ENCODE measurements at regions not wholly inside any gene's neighbourhood (a gene's known extent, or its start where the extent isn't known, plus 50 kb on each side); places are given as distances from the start of the nearest gene placed in this dataset.

GRCh38 chr17:63250830-63251229 is 195.3 kb downstream of the CYB561 start:
- Histone ChIP-seq H3K27ac (ENCODE audit: low read depth) (no peak overlapping the region), H3K9me2 (ENCODE audit: insufficient read depth) (no peaks in the 10 kb centered on the region), H2AFZ (no peak overlapping the region), H3F3A (replicated peaks; ENCODE audit: low read depth) (no peaks in the 10 kb centered on the region), H3K4me3 (no peak overlapping the region), H3K4me2 (no peak overlapping the region), H3K36me3 (ENCODE audit: insufficient read depth) (no peaks in the 10 kb centered on the region), H3K4me1 (ENCODE audit: insufficient read depth) (0 out of 2 replicates have a peak, but pooled peaks cover 4% of the 10 kb centered on the region), H3K79me2 (replicated peaks; ENCODE audit: insufficient read depth) (no peaks in the 10 kb centered on the region), H4K20me1 (replicated peaks; ENCODE audit: insufficient read depth) (no peaks in the 10 kb centered on the region), H3K27me3 (ENCODE audit: insufficient read depth) (no peaks in the 10 kb centered on the region)
- Mint-ChIP-seq H3K9me3 (no peaks in the 10 kb centered on the region), H3K27ac (no peak overlapping the region), H3K36me3 (ENCODE audit: low read depth) (no peaks in the 10 kb centered on the region), H3K4me1 (peaks cover 4% of the 10 kb centered on the region), H3K4me3 (no peak overlapping the region), H3K27me3 (ENCODE audit: insufficient read depth, low read depth, poor library complexity) (no peaks in the 10 kb centered on the region)
- DNase-seq (ENCODE audit: low spot score) (no peak), ATAC-seq (no peak)
- TF ChIP-seq REST (IDR thresholded peaks at IDR 0.05; ENCODE audit: unreplicated experiment) = no peak

DNA sequence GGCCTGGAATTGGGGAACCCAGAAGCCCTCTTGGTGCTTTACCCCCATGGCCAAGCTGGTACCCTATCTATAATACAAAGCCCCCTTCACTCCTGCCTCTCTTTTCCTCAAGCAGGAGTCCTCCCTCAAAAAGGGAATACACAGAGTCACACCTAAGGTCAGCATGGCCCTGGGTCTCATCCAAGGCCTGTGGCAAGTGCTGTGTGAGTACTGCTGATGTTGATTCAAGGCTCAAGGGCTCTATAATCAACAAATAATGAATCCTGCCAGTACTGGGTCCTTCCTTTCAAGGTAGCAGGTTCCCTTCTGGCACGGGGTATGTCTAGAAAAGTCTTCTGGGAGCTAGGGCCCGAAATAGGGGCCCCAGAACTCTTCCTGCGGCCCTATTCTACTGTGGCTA is 187.3 kb downstream of the CYB561 start:
- no peaks in the 10 kb centered on the region for H3K4me1 ChIP-seq (ENCODE audit: insufficient read depth)
- no peak overlapping the region for H3K4me3 ChIP-seq
- no peaks in the 10 kb centered on the region for H3K79me2 ChIP-seq (replicated peaks; ENCODE audit: insufficient read depth)
- H3K4me1 Mint-ChIP-seq = no peaks in the 10 kb centered on the region
- no peak overlapping the region for H2AFZ ChIP-seq
- no peaks in the 10 kb centered on the region for H3K9me3 Mint-ChIP-seq
- H3F3A ChIP-seq (replicated peaks; ENCODE audit: low read depth) = no peaks in the 10 kb centered on the region
- no peaks in the 10 kb centered on the region for H3K36me3 ChIP-seq (ENCODE audit: insufficient read depth)
- no peaks in the 10 kb centered on the region for H4K20me1 ChIP-seq (replicated peaks; ENCODE audit: insufficient read depth)
- no peak overlapping the region for H3K4me3 Mint-ChIP-seq
- no peaks in the 10 kb centered on the region for H3K36me3 Mint-ChIP-seq (ENCODE audit: low read depth)
- no peak overlapping the region for H3K4me2 ChIP-seq
- TF ChIP-seq ZNF331 (CRISPR knock-in tag; IDR thresholded peaks at IDR 0.05; ENCODE audit: low read depth) (no peak), STAT1 (IDR thresholded peaks at IDR 0.05; ENCODE audit: unreplicated experiment) (no peak)
- H3K27ac ChIP-seq (ENCODE audit: low read depth) = no peak overlapping the region
- no peak for DNase-seq (ENCODE audit: low spot score)
- H3K27ac Mint-ChIP-seq = no peak overlapping the region
- H3K27me3 ChIP-seq (ENCODE audit: insufficient read depth) = no peaks in the 10 kb centered on the region
- H3K27me3 Mint-ChIP-seq (ENCODE audit: insufficient read depth, low read depth, poor library complexity) = no peaks in the 10 kb centered on the region
- no peaks in the 10 kb centered on the region for H3K9me2 ChIP-seq (ENCODE audit: insufficient read depth)
- ATAC-seq = no peak

DNA sequence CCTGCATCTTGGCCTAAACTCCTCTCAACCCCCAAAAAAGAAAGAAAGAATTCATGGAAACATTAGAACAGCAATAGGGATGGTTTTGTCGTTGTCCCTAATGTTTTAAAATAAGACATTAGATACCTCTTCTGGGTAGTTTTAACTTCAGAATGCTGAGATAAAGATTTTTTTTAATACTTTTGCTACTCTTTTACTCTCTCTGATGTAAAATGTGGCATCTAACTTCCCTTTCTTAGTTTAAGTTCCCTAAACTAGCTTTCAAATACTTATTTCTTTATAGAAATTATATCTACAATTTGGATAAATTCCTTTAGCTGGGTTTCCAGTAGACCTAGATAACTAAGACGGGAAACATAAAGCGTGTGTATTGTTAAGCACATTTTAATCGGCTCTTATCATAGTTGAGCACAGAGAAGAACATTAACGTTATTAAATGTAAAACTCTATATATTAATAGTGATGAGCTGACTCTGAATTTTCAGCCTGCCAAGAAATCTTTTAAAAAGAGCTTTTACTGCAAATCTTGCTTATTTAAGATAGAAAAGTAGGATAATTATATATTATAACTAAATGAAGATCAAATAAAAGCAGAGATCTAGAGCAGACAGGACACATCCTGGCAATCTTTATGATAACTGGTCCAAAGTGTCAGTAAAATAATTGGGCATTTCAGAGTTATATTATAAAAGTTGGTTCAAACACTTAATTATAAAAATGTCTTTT is 183.2 kb downstream of the CYB561 start:
- Histone ChIP-seq H3K27ac (ENCODE audit: low read depth) (no peak overlapping the region), H3K4me2 (no peak overlapping the region), H2AFZ (no peak overlapping the region), H3K79me2 (replicated peaks; ENCODE audit: insufficient read depth) (no peaks in the 10 kb centered on the region), H4K20me1 (replicated peaks; ENCODE audit: insufficient read depth) (no peaks in the 10 kb centered on the region), H3K9me2 (ENCODE audit: insufficient read depth) (no peaks in the 10 kb centered on the region), H3K4me1 (ENCODE audit: insufficient read depth) (no peaks in the 10 kb centered on the region), H3K27me3 (ENCODE audit: insufficient read depth) (no peaks in the 10 kb centered on the region), H3K4me3 (no peak overlapping the region), H3F3A (replicated peaks; ENCODE audit: low read depth) (no peaks in the 10 kb centered on the region), H3K36me3 (ENCODE audit: insufficient read depth) (no peaks in the 10 kb centered on the region)
- no peak for ATAC-seq
- Mint-ChIP-seq H3K27ac (no peak overlapping the region), H3K36me3 (ENCODE audit: low read depth) (no peaks in the 10 kb centered on the region), H3K9me3 (no peaks in the 10 kb centered on the region), H3K27me3 (ENCODE audit: insufficient read depth, low read depth, poor library complexity) (no peaks in the 10 kb centered on the region), H3K4me3 (no peak overlapping the region), H3K4me1 (no peaks in the 10 kb centered on the region)
- no peak for DNase-seq (ENCODE audit: low spot score)
- no peak for TF ChIP-seq POLR2AphosphoS5 (IDR thresholded peaks at IDR 0.05; ENCODE audit: low read depth)
- no peak for TF ChIP-seq CREB1 (CRISPR knock-in tag; IDR thresholded peaks at IDR 0.05; ENCODE audit: low read depth)
- TF ChIP-seq ZNF331 (CRISPR knock-in tag; IDR thresholded peaks at IDR 0.05; ENCODE audit: low read depth) = no peak
- TF ChIP-seq REST (IDR thresholded peaks at IDR 0.05; ENCODE audit: unreplicated experiment) = no peak
- no peak for TF ChIP-seq EZH2 (IDR thresholded peaks at IDR 0.05; ENCODE audit: low read depth, unreplicated experiment)
